Pulmonary artery endothelial cell (primary cell): ENCODE measurements at regions not wholly inside any gene's neighbourhood (a gene's known extent, or its start where the extent isn't known, plus 50 kb on each side); places are given as distances from the start of the nearest gene placed in this dataset.

Source experiments
- DNase-seq: peaks from one replicate; pipeline ENCODE4 v3.0.0-alpha.2; 2011; ENCODE audit warnings: low read depth, low spot score

DNA sequence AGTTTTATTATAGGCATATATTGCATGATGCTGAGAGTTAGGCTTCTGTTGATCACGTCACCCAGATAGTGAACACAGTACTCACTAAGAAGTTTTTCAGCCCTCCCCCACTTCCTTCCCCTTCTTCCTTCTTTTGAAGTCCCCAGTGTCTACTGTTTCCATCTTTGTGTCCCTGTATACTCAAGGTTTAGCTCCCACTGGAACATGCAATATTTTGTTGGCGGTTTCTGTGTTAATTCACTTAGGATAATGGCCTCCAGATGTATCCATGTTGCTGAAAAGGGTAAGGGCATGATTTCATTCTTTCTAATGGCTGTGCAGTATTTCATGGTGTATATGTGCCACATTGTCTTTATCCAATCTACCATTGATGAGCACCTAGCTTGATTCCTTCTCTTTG, 764.3 kb downstream of the MTRR start:
- DNase-seq, result no peak

DNA sequence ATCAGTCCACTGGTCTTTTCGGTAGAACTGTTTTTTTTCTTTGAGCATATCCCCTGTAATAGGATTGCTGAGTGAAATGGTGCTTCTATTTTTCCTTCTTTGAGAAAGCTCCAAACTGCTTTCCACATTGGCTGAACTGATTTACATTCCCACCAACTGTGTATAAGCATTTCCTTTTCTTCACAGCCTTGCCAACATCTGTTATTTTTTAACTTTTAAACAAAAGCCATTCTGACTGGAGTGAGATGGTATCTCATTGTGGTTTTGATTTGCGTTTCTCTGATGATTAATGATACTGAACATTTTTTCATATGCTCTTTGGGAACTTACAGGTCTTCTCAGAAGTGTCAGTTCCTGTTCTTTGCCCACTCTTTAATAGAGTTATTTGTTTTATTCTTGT, 764.7 kb downstream of the MTRR start:
- no peak for DNase-seq

DNA sequence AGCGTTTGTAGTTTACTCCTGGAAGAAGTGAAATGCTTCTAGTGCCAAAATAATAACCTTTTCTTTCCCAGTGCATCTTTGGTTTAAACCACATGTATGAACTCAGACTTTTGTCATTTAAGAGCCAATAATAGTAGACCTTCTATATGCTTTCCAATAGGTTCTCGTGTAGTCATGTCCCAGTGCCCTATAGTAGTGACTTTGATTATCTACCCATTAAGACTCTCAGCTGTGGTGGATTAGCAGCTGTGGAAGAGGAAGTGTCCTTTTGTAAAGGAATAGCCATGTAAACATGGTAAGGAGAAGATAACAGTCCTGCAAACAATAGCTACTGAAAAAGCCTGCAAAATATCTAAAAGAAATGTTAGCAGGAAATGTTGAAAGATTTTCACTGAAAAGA, 765.3 kb downstream of the MTRR start:
- DNase-seq, result no peak

DNA sequence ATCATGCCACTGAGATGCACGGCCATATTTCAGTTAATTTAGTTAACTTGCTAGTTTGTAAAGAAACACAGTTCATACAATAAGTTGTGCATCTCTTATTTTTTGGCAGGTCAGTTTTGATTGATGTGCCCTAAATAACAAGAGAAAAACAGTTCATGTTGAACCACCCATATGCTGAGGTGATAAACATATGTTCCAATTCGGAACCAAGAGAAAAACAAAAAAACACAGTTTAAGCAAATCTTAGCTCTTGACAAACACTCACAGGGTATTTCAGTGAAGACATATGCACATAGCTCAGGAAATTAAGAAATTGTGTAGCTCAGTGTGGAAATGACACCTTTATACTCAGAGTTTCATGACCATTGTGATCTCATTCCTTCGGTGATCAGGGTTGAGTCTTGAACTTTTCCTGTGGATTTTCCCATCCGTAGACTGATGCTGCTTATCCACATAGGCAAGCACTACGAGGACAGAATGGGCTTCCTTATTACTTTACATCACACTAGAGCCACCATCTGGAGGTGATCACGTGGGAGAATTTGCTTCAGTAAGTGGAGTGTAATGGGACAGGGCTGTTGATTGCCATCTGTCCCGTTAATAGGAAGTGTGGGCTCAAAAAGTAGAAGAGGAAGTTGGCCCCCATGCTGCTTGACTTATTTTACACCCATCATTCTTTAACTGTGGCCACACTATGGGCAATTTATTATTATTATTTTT, 773.0 kb downstream of the MTRR start:
- no peak for DNase-seq

DNA sequence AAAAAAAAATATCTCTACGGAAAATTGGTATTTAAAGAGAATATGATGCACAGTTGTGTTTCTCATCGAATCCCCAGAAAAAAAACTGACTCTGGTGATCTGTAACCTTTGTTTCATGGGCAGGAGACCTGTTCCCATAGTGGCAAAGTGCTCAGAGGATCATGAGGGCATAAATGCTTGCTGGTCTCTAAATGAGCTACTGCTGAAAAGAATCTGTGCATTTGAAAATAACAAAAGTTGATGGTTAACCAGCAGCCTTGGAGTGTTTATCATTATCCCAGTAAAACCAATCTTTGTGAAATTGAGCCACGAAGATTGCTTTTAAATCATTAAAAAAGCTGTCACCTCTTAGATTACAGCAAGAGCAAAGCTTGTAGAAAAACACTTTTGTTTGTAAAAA, 775.4 kb downstream of the MTRR start:
- DNase-seq, result no peak

DNA sequence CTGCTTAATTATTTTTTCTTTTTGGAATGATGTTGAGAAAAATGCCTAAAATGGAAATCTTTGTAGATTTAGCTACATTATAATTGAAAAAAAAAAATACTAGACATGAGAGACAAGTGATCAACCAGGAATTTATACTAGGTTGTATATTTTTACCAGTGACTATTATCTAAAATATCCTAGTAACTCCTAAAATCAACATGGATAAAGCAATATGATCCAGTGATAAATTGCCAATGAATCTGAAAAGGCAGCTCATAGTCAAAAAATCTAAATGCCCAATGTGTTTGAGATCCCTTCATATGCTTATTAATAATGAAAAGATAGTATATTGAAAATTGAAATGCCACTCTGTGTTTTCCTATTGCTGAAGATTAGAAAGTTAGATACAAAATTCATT, 778.2 kb downstream of the MTRR start:
- DNase-seq, result no peak

DNA sequence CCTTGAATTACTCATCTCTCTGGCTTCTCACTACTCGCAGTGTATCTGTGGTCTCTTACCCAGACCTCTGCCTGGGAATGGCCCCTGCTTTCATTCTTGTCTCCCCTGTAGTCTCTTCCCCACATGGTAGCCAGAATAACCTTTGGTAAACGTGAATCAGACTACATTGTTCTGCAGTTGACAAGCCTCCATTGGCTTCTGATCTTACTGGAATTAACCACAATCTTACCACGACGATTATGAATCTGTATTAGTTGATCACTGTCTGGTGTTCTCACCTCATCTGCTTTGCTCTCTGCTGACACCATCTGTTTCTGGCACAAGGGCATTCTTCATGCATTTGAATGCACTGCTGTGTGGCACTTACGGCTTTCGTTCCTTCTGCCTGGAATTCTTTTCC, 781.2 kb downstream of the MTRR start:
- no peak for DNase-seq

DNA sequence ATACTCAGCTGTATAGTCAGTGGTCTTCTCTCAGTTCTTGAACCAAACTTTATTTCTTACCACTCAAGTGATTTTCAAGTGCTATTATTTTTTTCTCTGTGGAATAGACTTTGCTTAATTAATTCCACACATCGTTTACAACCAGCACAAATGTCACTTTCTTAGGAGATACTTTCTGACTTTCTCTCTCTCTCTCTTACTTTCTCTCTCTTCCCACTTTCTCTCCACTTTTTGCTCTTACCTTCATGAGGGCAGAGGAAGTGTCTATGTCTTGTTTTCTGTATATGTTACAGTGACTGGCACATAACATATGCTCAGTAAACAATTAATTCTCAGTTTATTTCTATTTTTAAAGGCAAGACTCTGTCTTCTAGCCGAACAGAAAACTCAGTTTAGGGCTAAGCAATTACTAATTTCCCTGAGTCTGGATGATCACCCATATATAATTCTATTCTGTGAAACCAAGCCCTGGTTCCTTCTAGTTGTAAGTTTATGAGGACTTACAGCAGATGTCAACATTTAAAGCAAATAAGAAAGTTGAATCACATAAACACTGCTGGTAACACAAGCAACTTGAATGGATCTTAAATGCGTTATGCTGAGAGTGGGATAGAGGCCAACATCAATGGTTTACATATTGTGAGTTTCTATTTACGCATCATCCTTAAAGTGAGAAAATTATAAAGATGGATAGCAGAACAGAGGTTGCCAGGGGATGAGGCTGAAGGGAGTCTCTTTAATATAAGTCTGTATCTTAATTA, 791.4 kb downstream of the MTRR start:
- DNase-seq, result no peak

DNA sequence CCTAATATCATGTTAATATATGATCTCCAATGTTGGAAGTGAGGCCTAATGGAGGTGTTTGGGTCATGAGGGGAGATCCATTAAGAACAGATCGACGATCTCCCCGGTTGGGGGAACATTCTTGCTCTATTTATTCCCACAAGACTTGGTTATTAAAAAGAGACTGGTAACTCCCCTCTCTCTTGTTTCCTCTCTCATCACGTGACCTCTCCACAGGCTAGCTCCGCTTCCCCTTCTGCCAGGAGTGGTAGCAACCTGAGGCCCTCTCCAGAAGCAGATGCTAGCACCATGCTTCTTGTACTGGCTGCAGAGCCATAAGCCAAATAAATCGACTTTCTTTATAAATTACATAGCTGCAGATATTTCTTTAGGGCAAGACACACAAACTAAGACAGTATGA, 794.4 kb downstream of the MTRR start:
- no peak for DNase-seq

DNA sequence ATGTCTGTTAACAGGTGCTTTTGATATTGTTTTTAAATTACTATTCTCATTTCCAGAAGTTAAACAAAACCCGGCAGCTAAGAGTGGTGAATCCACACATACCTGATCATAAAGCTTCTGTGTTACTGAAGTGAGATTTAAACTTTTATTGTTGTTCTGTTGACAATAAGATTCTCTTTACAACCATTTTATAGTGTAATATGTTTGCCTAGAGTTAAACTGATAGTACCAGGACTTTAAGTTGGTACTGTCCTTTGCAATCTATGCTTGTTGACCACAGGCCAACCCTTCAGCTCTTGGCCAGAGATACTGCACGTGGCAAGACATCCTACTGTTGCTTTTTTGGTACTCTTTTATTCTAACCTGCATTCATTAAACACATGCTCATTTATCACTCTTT, 806.2 kb downstream of the MTRR start:
- no peak for DNase-seq

DNA sequence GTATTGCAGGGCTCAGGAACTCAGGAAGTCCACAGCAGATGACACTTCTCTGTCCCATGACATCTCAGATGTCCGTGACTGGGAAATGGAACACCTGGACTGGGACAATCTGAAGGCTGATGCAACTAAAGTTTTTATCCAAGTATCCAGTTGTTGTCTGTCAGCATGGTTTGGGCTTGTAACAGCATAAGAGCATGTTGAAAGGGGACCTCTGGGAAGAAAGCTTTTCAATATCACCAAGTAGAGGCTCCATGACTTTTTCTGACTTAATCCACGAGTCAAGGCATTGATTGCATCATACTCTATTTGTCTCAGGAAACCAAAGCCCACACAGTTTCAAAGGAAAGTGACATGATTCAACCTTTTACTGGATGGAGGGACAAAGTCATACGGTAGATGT, 807.7 kb downstream of the MTRR start:
- DNase-seq, result no peak

DNA sequence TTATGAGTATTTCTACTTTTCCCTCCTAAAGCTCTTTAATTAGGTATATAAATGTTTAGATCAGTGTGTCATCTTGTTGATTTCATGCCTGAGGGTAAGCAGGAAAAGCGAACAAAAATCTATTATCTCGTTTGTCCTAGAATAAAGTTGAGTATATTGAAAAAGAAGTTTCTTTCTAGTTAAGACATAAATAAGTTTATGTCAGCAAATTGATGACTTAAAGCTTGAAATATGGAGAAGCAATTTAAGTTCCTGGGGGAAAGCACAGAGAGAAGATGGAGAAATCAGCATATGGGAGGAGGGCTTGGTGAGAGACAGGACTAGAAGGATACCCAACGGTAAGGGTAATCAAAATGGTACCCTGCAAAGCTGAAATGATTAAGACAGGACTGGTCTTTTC, 813.4 kb downstream of the MTRR start:
- no peak for DNase-seq

DNA sequence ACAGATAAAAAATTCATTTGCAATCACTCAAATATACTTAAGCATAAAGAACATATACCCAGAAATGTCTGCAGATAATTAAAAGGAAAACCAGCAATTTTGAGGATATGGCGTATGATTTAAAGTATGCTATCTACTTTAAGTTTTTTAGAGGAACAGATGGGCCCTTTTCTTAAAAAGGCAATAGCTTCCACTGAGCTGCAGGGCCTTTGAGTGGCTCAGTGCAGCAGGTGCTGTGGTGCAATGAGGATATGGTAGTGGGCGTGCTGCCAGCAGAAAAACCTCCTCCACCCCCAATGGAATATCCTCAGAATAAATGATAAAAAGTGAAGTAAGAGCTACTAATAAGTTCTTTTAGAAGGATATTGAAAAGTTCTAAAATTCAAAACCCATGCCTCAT, 814.5 kb downstream of the MTRR start:
- no peak for DNase-seq

DNA sequence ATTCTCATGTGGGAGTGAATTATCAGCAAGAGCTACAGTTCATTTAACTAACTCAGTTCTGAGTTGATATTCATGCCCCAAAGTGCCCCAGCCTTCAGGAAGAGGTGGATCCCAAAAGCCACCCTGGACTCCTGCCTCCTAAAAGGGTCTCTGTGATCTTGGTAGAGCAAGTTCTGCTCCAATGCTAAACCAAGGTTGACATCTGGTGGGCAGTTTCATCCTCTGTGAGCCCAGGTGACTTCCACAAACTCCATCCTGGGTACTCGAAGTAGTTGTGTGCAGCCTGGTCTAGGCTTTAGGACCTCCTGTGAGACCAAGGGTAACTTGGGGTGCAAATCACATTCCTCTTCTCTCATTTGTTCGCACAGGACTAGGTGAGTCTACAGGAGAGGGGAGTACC, 816.8 kb downstream of the MTRR start:
- no peak for DNase-seq

DNA sequence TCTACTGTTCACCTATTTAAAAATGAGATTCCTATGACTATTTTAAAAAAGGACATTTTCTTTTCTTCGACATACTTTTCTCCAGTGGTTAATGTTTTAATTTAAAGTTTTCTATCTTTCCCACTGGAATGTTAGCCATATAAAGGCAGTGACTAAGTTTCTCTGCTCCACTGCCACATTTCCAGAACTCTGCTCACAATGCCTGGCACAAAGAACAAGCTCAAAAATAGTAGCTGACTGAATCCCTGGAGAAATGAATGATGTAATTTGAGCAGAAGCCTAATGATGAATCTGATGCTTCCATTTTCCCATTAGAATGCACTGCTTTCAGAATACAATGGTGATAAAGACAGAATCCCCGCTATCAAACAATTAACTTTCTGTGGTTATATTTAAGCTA, 817.8 kb downstream of the MTRR start:
- no peak for DNase-seq

DNA sequence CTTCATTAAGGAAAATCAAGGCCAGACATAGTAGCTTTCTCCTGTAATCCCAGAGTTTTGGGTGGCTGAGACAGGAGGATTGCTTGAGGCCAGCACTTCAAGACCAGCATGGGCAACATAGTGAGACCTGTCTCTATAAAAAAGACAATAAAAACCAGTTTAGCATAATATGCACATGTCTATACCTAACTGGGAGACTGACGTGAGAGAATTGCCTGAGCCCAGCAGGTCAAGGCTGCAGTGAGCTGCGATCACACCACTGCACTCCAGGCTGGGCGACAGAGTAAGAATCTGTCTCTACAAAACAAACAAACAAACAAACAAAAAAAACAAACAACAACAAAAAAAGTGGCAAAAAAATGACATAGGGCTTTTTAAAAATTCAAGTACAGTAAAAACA, 820.8 kb downstream of the MTRR start:
- no peak for DNase-seq

DNA sequence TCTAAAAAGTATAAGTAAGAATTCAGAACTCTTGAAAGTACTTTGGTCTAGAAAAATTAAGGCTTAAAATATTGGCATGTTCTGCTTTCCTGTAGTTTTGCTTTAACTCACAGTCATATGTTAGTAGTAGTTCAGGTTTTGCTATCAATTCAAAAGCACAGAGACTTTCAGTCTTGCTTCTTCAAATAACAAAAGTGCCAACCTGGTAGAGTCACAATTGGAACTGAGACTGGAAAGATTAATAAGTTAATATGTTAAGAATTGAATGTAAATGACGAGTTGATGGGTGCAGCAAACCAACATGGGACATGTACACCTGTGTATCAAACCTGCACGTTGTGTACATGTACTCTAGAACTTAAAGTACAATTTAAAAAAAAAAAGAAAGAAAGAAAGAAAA, 822.3 kb downstream of the MTRR start:
- DNase-seq, result no peak

DNA sequence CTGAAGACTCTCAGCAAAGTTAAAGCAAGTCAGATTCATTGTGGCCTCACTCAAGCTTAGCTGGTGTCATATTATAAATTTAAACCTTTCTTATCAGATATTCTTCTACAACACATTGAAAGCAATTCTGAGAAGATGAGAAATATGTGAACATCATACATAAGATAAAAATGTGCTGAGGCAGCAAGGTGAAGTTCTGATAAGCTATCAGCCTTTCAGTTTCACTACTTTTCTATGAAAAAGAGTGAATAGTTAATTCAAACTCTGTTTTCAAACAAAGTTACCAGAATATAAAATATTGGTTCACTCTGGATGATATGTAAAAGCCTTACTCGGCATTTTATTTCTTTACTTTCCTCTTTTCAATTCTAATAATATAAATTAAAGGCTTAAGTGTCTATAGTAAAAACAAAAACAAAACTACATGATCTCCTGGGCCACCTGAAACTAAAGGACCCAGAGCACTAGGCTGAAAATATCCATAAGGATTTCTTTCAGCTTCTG, 824.4 kb downstream of the MTRR start:
- no peak for DNase-seq

DNA sequence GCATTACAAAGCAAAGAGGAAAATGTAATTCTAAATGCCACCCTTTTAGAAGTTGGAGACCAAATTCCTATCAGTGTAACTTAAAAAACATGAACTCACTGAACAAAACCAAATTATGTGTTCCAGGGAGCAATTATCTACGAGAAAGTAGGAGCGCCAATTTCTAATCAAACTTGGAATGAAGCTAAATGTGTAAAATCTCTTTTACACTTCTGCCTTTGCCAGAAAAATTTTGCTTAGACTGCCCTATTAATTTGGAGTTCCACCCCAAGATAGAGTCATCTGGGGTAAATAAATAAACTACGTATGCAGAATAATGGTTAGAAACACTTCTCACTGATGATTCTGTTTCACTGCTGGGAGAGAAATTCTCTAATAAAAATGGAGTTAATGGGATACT, 825.6 kb downstream of the MTRR start:
- no peak for DNase-seq

DNA sequence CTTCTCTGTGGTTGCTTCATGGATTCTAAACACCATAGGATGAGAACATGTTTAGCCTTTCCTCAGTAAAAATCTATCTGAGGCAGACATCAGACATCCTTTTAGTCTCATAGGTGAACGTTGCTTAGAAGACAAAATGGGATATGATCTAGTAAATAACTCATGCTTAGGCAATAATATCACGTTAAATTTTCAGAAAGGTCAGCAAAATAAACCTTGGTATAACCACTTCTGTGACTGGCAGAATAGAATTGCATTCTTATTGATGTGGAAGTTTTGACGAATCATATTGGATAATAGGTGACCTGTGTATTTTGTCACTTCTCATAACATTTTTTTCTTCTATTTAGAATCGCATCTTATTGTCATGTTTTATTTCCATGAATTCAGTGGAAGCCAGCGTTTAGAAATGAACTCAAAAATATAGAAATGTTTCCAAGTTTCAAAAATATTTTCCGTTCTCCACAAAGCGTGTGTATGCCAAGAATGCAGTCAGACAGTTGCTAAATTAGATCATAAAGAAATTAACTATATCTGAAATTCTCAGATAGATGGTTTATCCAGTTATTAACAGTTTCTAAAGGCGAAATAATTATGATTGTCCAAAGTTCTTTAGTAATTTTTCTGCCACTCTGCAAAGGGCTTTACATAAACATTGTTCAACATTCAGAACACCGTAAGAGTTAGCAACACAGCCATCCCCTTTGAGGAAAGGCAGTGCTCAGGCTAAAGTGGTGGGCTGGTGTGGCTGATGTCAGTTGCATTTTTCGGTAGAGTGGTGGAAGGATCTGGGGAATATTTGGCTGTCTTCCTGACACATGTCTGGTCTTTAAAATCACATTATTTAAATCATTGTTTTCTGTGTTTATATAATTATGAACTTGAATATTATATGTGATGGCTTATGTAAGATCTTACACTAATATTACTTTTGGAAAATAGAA, 827.2 kb downstream of the MTRR start:
- DNase-seq, result no peak

DNA sequence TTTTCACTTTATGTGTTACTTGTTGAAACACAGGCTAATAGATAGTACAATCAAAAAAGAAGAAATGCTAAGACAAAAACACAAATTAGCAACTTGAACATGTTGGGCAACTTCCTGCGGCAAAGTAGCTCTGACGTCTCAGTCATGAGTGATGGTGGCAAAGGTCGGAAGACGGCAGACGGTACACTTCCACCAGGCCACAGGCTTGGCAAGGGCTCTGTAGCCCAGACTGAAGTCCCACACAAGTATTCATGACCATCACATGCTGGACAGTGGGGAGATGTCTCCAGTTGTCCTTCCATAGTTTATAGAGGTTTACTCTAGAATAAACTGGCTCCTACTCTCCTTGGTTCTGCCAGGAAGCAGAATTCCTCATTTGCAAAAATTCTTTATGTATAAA, 831.3 kb downstream of the MTRR start:
- no peak for DNase-seq

DNA sequence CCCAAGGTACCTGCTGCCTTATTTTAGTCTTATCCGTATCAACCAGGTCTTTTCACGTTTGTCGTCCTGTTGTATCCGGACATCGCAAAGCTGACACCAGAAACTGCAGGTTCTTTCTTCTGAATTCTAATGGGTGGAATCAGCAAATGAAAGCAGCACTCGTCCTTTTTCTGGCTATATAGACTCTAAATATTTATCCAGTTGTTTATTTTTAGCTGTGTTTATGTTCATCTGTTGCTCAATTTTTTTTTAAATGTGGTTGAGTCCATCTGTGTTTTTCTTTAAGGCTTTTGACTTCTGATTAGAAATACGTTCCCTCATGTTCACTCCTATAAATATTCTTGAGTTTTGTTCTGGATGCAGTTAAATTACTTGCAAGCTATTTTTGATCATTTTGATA, 831.7 kb downstream of the MTRR start:
- DNase-seq, result no peak
